A172 (cell line): ENCODE measurements at regions not wholly inside any gene's neighbourhood (a gene's known extent, or its start where the extent isn't known, plus 50 kb on each side); places are given as distances from the start of the nearest gene placed in this dataset.

Source experiments
- DNase-seq: peaks from one replicate; pipeline ENCODE4 v3.0.0-alpha.2; 2015; ENCODE audit warnings: low spot score

DNA sequence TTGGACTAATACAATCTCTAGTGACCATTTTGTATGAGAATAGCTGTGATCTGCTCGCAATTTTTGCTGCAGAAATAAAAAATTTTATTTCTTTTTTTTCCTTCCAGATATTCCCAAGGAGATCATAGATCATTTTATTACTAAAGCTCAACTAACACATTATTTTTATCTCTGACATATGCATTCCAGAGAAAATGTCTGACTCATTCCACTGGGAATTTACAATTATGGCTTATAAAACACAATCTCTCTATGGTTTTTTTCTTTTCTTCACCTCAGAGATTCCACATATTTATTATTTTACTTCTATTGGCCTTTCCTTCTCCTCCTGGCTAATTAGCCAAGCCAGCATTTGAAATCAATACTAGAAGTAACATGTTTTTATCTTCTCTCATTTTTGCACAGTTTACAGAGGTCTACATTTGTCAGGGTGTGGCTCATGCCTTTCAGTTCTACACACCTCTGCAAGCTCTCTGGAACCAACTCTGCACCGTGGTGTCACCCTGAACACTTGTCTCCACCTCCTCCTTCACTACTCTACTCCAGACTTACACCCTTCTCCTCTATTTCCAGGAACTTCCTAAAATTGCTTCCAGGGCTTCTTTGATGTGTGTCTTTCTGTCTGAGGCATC is 59.8 kb upstream of the GPM6A start:
- DNase-seq: peak; percentile 69

DNA sequence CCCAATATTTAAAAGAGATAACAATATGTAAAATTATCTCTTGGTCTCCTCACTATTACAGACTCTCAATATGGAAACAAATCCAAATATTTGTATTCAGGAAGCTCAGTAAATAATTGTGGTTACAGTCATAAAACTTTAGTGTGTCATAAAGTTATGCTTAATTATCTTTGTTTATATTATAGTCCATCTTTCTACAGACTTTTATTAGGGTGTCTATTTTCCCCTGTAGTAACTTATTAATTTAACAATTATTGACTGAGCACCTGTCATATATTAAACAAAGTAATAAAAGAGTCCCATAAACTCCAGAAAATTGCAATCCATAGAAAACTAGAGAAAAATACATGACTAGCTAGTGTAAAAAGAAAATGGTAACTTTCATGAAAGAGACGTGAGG is 61.6 kb upstream of the GPM6A start:
- DNase-seq: no peak

DNA sequence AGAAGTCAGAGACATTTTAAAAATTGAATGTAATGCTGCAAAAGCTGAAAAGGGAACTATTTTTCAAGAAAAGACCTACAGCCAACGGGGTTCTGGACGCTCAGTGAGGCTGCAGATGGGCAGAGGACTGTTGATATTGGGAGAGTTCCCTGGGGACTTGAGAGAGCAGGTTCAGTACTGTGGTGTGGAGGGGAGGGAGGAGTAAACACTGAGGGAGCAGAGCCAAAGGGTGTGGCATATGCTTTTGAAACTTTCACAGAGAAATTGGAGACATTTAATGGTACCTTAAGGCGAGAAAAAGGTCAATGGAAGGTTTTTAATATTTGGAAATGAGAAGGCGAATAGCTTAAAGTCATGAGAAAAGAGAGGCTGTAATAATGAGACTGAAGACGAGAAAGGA is 62.2 kb upstream of the GPM6A start:
- DNase-seq: peak; percentile 62

DNA sequence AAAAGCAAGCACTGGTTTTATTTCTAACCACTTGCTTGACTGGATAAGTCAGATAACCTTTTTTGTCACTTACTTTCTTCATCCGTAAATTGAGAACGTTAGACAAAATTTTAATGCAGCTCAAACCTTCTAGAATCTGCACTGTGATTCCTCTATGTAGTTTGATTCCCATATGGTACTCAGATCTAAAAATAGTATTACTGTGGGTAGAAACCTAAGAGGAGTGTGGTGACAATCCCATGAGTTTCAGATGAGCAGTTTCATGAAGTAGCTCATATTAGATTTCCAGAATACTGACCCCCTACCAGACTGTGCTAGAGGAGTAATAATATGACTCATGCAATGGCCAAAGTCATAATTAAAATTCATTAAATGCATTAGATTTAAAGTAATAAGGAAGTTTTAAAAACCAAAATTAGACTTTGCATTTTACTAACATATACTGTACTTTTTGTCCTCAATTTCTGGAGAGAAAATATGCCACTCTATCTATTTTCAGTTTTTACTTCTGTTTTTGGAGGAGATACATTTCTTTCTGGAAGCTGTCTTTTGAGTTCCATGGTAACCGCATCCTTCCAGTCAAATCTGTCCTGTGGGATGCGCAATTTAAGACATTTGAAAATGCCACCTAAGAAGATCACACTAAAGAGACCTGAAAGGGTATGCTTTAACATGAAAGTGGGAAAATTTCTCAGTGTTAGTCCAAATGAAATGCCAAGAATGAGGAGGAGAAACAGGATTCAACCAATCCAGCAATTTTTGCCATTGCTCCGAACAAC is 64.1 kb upstream of the GPM6A start:
- DNase-seq: no peak

DNA sequence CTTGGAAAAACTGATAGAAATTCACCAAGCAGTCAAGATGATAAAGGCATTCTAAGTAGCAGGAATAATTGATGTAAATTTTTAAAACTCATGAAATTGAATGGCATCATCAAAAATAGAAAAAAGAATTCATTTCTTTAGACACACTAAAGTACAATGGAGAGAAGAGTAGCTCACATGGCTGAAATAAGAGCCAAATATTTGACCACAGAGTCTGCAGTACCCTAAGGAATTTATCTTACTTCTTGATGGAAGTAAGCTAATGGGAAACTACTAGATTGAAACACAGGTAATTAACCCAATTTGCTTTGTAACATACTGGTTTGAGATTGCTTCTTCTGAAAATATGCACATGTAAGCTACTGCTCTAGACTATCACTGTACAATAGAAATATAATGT is 70.8 kb upstream of the GPM6A start:
- DNase-seq: no peak

DNA sequence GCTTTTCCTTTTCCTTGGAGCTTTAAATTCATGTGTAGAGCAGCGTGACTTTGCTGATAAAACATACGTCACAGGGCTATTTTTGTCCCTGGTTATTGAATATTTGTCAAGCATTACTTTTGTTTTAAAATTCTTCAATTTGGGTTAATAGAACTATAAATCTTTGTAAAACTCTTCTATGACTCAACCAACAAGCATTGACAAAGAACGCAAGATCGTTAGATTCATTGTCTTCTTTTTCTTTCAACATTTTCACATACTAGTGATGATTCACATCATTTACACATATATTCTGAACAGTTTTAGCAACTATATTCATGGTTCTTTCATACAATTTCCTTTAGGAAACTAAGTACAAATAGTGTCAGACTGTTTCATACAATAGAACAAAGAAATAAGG is 72.0 kb upstream of the GPM6A start:
- peak; percentile 68 for DNase-seq

DNA sequence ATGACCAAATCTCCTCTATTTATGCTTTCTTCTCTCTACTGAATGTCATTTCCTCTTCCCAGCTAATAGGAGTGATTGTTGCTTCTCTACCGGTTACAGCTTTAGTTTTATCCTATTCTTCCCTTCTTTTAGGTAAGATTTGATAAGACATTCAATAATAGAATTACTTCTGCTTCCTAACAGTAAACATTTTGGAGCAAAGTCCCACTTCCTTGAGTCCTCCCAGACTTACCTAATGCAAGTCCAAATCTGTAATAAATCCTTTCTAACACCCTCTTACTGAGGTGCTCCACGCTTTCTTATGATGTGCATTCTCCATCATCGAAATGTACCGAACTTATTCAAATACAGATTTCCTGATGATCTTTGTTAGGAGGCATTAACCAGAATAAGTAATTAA is 79.2 kb upstream of the GPM6A start:
- DNase-seq: no peak

DNA sequence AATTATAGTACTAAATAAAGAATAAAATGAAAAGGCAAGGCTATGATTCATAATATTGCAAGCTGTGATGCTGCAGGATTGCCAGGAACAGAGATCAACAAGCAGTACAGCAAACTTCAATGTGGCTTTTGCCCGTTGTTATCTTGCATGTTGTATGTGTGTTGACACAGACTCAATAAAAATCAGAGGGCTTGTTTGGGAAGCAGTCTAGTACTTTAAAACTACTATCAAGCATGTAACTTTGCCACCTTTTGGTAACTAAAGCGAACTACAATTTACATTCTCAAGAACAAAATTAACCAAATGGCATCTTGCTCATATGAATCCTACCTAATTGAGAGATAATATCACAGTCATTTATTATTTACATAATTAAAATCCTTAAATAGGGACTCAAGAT is 79.8 kb upstream of the GPM6A start:
- DNase-seq: peak; percentile 52

DNA sequence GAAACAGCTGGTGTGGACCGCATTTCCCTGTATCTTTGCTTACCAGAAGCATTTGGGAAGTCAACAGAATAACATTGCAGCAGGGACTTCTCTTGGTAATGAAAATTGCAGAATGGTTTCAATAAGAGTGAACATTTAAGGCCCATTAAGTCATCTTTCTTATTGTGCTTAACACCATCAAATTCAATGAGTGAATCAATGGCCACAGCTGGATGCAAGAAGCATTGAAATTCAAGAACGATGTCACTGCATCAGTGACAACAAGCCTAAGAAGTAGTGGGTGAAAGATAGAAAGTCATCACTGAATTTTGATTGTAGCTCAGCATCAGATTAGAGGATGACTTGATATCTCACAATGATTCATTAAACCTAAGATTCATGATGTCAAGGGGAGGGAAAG is 93.9 kb upstream of the GPM6A start:
- no peak for DNase-seq

DNA sequence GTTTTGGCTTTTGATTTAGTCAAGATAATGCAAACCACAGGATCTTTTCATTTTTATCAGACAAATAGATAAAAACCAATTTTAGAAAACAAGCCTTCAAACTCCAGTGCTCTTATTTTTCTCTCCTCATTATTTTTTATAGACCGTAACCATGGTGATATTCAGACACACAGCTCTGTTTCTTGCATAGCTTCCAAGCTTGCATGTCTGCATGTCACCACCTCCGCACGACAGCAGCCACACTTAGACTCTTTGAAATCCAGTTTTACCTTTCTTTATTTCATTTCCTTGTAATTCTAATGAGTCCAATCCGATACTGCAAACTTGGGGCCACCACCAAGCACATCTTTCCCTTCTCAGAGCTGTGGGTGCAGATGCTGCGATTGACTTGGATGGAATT is 94.3 kb upstream of the GPM6A start:
- DNase-seq: no peak

DNA sequence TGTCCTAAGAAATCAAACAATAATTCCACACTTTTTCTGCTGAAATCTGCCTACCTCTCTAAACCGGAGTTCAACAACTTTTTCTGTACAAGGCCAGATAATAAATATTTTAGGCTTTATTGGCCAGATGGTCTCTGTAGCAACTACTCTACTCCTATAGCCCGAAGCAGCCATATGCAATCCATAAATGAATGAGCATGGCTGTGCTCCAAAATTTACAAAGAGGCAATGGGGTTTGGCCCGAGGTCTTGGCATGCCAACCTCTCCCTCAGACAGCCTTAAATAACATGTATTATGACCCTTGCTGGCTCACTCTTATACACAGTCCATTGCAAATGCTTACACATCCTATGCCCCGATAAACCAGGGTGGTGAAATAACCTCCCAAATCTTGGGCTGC is 98.6 kb upstream of the GPM6A start:
- no peak for DNase-seq

DNA sequence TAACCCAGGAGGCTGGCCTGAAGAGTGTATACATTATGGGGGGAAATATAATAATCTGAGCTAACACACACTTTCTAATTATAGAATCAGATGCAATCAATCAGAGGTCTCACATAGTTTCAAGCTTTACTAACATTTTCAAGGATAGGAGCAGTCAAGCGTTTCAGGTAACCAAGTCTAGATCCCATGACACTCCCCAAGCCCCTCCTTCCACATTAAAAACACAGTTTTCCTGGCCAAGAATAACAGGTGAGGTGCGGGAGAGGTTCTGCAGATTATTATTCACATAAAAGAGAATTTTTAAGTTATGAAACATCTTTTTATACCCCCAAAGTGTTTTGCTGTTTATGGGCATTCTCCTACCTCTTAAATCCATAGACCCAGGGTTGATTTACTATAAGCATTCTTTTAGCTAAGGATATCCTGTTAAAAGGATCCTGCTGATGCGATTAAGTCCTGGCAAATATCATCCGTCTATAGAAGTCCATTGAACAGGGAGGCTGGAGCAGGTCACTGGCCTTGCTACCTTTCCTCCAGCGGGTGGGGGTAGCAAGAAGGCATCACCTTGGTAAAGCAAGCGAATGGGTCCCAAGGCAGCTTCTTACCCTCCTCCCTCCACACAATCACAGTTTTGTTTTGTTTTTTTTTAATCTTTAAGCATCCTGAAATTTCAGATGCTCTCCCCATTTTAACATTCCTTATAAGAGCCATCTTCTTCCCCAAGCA is 104.7 kb upstream of the GPM6A start:
- no peak for DNase-seq

DNA sequence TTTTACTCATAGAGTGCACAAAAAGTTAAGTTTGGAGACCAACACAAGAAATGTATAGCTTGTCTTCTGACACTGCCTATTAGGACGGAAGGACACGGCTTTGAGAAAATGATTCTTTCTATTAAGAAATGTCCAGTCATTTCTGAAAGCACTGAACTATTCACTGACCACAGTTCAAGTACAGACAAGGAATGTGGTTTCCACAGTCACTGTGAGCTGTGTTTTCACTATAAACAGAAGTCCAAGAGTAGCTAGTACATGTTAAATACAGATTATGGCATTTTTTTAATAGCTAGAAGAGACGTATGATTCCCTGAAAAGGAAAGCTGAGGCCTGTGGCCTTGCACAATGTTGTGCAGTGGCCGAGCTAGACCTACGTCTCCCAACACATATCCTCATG is 115.1 kb upstream of the GPM6A start:
- DNase-seq: no peak

DNA sequence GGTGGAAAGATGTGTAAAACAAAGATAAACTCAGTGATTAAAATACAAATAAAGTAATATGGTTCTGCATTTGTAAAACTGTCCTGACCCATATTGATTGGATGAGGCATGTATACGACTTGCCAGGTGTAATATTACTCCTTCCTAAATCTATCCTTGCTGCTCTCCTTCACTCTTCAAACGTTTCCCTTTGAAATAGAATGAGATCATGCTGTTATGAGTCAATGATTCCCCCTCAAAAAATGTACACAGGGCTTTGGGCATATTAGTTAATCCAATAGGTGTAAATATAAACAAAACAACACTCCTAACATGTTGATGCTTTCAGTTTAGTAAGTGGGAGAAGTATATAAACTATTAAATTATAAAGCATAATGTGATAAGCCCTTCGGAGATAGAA is 117.4 kb upstream of the GPM6A start:
- DNase-seq: no peak

DNA sequence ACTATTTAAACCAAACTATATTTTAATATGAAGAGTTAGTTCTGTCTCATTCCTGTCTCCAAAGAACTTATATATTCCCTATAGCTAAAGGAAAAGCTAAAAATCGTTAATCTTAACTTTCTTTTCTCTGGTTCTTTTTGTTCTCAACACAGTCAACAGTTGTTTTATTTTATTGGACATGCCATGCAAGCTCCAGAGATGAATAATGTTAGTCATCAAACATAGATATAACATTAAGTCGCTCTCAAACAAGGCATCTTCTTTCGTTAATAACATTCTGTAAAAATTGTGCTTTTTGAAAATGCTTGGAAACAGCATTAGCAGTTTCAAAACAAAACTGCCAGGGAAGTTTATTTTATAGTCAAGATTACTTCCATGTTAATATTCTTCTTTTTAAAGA is 117.9 kb upstream of the GPM6A start:
- no peak for DNase-seq

DNA sequence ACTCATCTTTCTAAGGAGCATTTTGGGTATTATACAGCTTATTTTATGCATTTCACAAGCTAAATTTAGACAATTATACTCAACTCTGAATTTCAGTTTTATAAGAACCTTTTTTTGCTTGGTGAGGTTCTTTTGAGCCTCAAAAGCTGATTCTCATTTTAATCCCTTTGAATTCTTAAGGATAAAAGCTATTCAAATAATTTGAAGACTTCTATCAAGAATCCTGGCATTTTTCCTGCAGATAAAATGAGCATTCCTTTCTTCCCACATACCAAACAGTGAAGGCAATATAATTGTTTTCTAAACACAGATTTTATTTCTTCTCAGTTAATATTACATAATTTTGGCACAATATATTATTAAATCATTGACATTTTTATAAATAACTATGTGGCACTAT is 118.4 kb upstream of the GPM6A start:
- DNase-seq: no peak

DNA sequence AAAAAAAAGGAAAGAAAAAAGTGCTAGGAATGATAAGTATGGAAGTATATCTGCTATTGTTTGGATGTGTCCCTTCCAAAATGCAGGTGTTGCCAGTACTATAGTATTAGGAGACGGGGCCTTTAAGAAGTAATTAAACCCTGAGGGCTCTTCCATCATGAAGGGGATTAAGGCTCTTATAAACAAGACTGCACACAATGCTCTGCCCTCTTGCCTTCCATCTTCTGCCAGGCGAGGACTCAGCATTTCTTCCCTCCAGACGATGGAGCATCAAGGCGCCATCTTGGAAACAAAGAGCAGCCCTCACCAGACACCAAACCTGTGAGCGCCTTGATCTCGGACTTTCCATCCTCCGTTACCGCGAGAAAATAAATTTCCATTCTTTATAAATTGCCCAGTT is 120.1 kb upstream of the GPM6A start:
- no peak for DNase-seq

DNA sequence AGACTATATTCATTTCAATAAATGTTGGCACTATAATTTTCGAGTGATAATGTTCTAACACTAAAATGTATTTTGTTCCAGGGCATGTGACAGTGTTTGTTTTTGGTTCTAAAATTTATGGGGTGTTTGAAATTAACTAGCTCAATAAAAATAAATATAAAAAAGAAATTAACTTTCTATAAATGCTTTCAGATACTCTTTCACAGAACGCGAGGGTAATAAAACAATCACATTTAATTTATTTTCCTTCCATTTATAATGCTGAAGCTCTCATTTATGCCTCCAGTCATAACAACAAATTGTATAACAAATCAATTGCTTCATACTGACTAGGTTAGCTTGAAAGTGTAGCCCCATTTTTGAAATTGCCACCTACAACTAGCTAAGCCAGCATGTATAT is 122.4 kb upstream of the GPM6A start:
- no peak for DNase-seq

DNA sequence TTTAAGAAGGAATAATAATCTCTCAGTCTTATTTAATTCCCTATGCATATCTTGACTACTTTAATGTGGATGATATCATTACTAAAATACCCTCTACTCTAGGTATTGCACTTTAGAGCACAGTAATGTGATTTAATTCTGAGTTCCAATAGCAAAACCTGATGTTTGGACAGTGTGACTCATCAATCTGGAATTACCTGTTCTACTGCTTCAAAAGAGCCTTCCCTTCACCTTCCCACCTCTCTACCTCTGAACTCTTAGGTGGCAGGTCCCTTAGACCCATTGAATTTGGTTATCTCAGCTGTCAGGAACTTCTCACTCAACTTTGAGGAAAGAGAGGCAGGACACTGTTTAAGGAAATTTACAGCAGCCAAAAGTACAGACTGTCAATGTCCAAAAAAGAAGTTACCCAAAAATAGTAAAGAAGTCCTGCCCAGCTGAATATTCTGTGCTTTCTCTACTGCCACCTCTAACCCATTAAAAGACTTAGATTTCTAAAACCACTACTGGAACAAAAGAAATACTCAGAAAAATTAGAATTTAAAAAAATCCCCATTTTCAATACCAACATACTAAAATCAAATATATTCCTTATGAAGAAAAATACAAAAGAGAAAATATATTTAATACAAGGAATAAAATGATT is 123.1 kb upstream of the GPM6A start:
- DNase-seq: no peak

DNA sequence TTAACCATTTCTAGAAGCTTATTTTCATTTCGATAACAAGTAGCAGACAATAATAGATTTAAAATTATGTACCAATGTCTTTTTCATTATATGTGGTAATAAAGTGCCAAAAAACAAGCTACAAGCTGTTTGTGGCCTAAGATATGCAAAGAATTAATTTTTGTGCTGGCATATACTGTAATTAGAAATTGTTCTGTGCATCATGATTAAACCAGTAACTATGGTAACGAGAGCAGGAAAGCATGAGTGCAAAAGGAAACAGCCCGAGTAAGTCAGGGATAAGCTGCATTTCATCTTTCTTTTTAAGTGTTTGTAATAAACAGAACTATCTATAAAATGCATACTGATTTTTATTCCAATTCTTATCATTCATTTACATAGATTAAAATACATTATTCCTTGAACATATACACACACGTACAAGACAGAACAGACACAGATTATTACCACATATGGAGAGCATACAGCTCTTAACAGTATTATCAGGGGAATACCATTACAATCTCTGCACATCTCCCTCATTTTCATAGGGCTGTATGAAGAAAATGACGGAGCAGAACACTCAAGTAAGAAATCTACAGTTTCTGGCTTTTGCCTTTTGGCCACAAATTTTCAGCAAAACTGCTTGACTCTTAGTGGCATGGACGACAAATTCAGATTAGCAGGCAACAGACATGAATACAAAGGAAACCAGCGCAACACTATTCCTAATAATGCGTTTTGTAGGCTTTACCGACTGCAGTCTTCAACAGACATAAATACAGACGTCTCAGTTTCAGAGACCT is 121.3 kb upstream of the WDR17 start:
- DNase-seq: no peak

DNA sequence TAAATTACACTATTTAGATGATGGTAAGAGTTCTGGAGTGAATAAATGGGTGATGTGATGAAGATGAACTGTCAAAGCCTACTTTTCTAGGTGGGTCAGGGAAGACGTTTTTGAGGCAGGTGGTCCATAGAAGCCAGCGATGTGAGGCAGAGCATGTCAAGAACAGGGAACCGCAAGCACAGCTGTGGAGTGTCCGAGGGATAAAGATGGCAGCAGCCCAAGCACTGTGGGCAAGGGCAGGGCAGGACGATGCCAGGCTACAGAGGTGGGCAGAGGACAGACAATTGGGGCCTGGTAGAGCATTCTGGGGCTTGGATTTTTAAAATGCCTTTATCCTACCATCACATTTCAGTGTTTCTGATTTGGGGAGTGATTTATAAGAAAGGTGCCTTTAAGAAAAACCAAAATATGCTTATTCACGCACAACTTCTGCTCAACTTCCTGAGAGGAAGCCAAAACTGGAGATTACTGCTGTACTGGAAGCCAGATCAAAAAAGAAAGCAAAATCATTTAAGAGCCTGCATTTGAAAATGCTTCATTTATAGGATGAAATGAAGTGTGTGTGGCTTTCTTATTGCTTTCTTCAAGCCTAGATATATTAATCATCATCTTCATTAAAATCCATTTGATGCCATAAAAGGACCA is 119.0 kb upstream of the WDR17 start:
- DNase-seq: no peak
